GM21717 (cell line): ENCODE measurements at regions not wholly inside any gene's neighbourhood (a gene's known extent, or its start where the extent isn't known, plus 50 kb on each side); places are given as distances from the start of the nearest gene placed in this dataset.
A peak's percentile ranks its signal among the peaks of the same experiment; 100 is the strongest.

Source experiments
- ATAC-seq: cut with Tn5 transposase; IDR thresholded peaks from one replicate; pipeline ENCODE4 v1.9.1; 2021; ENCODE audit warnings: mild to moderate bottlenecking, moderate library complexity; ENCODE audit not compliant: unreplicated experiment

- ATAC-seq: no peak
Observed at GRCh38 chr21:31566611-31567010, 92.9 kb upstream of the SOD1 start.

GRCh38 chr21:31566064-31566463, 93.4 kb upstream of the SOD1 start:
- no peak for ATAC-seq

- no peak for ATAC-seq
Observed at GRCh38 chr21:31564439-31564838, 95.1 kb upstream of the SOD1 start.

- no peak for ATAC-seq
Observed at GRCh38 chr21:31560479-31560878, 99.0 kb upstream of the SOD1 start.

- ATAC-seq: peak; percentile 82
Observed at GRCh38 chr21:31559368-31560119, 99.9 kb upstream of the SOD1 start.

- ATAC-seq: peak; percentile 82
Observed at GRCh38 chr21:31558962-31559367, 100.5 kb upstream of the SOD1 start.

- peak; percentile 6 for ATAC-seq
Observed at GRCh38 chr21:31558189-31558961, 101.1 kb upstream of the SOD1 start.

GRCh38 chr21:31557421-31558188, 101.9 kb upstream of the SOD1 start:
- no peak for ATAC-seq

GRCh38 chr21:31556662-31557061, 102.8 kb upstream of the SOD1 start:
- no peak for ATAC-seq

GRCh38 chr21:31555741-31556191, 103.7 kb upstream of the SOD1 start:
- ATAC-seq: no peak

GRCh38 chr21:31554511-31555022, 104.9 kb upstream of the SOD1 start:
- peak; percentile 54 for ATAC-seq

GRCh38 chr21:31553926-31554325, 105.6 kb upstream of the SOD1 start:
- no peak for ATAC-seq

- ATAC-seq: no peak
Observed at GRCh38 chr21:31553461-31553860, 106.0 kb upstream of the SOD1 start.

GRCh38 chr21:31552826-31553225, 106.7 kb upstream of the SOD1 start:
- ATAC-seq: peak; percentile 40

GRCh38 chr21:31550070-31550469, 109.4 kb upstream of the SOD1 start:
- no peak for ATAC-seq

- no peak for ATAC-seq
Observed at GRCh38 chr21:31548688-31549087, 110.8 kb upstream of the SOD1 start.

- no peak for ATAC-seq
Observed at GRCh38 chr21:31546443-31547170, 112.9 kb upstream of the SOD1 start.

GRCh38 chr21:31545036-31545435, 114.5 kb upstream of the SOD1 start:
- no peak for ATAC-seq

- no peak for ATAC-seq
Observed at GRCh38 chr21:31543191-31543590, 116.3 kb upstream of the SOD1 start.

- ATAC-seq: no peak
Observed at GRCh38 chr21:31538816-31539215, 120.7 kb upstream of the SOD1 start.
